HG02588 (cell line): ENCODE measurements at regions not wholly inside any gene's neighbourhood (a gene's known extent, or its start where the extent isn't known, plus 50 kb on each side); places are given as distances from the start of the nearest gene placed in this dataset.
"Not testable (repeated sequence)": the region's sequence is repeated elsewhere in the genome, so short reads cannot be mapped to it uniquely, and the experiment has no call there.

Experiments
- ATAC-seq: cut with Tn5 transposase; IDR thresholded peaks from one replicate; pipeline ENCODE4 v1.9.1; 2021; ENCODE audit warnings: mild to moderate bottlenecking, moderate library complexity; ENCODE audit not compliant: unreplicated experiment

DNA sequence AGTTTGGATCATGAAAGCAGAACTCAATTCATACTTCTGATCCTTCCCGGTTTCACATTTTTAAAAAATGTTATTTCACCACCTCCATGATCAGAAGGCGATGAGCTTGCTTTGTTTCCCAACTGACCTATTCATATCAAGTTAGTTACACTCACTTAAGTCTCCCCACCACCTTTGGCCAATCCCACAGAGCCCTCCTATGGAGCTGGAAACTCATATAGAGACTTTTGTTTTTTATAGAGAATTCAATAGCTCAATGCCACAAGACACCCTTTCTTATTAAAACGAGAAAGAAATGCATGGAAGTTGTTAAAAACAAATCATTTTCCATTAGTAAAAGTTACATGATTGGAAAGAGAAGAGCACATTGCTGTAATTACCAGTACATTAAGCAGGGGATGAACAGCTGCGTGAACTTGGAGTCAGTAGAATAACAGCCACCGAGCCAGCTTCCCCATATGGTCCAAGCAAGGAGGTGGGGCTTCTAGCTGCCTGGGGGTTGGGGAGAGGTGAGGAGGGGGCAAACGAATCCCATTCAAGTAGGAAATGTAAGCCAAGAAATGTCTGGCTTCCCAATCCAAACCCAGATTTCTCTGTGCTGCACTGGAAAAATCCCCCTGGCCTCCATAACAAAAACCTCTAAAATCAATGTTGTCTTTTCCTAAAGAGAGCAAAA lies 614.5 kb downstream of the IRS1 start:
- no peak for ATAC-seq

DNA sequence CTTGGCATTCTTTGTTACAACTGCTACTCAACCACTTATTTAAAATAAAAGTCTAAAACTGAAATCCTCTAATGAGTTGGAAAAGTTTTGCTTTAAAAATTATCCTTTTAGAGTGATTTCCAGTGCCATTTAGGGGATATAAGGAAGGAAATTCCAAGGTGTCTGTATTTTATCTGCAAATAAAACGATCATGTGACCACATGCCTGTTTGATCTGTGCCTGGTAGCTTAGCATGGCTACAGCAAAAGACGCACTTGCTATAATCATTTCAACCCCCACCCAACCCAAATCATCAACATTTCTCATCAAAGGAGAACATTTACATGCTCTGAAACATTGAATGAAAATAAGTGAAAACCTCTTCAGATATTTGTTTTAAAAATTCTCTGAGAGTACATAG lies 615.1 kb downstream of the IRS1 start:
- no peak for ATAC-seq

DNA sequence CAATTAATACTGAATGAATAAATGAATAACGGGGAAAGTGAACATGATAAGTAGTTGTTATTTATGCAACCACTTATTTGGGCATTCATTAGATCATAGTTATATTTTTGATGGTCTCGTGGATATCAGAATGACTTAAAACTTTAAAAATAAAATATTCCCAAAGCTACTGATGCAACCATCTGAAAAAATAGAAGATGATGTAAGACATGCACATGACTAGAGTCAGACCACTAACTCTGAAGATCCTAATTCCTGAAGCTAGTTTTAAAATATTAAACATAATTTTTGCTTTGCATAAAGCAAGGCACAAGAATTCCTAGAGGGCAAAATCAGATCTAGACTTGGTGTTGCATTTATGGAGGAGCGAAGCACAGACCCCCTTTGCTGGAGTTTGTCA lies 616.1 kb downstream of the IRS1 start:
- no peak for ATAC-seq

DNA sequence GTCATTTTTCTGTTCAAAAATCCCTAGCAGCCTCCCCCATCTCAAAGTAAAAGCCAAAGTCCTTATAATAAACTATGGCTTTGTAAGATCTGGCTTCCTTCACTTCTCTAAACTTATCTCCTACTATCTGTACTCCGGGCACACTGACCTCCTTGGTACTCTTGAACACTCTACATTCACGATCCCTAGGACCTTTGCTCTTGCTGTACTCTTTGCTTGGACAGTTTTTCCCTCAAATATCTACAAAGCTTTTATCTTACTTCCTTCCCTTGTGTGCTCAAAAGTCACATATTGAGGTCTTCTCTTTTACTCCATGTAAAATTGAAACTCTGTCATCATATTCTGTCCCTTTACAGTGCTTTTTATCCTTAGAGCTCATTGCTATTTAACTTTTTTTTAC lies 616.6 kb downstream of the IRS1 start:
- ATAC-seq, result no peak

DNA sequence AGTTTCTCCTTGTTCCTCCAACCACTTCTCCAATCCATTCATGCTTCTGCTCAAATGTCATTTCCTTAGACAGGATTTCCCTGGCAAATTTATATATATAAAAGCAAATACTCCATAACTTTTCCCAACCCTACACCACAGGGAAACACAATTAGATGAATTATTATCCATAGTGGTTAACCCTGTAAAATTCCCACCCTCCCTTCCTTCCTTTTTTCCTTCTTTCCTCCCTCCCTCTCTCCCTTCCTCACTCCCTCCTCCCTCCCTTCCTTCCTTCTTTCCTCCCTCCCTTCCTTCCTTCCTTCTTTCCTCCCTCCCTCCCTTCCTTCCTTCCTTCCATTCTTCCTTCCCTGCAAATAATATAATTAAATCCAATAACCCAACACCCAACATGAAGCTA lies 617.7 kb downstream of the IRS1 start:
- ATAC-seq, result no peak

DNA sequence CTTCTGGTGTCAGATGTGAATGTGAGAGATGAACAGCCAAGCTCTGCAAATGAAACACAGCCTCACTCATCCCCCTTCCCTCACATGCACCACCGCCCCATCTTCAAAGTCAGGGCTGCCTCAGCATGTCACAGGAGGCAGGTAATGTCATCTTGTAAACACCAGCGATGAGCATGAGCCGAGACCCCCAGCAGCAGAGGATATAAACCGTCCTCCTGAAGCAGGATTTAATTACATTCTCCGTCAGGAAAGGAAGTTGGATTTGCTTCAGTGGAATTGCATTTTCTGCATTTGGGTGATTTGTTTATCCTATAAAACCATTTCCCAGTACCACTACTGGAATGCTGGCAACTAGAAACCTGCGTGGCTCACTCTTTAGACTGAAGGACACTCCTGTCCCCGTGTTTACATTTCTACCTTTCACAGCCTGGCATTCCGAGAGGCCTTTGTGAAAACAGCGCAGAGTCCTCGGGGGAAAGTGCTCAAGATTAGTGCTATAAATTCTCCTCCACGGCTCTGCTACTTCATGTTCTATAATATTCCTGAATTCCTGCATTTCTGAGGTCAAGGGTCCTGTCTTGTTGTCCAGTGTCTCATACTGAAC lies 619.2 kb downstream of the IRS1 start:
- ATAC-seq, result no peak

DNA sequence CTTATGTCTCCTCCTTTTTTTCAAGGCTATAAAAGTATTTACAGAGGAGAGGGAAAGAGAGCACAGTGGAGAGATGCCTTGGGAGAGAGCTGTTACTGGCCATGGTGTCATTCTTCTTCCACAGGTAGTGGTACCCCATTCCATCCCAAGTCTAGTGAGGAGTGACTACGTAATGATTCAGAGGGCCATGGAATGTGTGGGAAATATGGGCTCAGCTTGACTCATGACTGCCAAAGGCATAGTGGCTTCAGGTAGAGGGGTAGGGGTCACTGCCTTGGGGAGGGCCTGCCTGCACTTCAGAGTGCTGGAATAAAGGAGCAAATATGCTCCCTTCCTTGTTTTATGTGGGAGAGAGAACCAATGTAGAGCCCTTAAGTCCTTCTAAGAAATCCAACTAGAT lies 620.6 kb downstream of the IRS1 start:
- no peak for ATAC-seq

DNA sequence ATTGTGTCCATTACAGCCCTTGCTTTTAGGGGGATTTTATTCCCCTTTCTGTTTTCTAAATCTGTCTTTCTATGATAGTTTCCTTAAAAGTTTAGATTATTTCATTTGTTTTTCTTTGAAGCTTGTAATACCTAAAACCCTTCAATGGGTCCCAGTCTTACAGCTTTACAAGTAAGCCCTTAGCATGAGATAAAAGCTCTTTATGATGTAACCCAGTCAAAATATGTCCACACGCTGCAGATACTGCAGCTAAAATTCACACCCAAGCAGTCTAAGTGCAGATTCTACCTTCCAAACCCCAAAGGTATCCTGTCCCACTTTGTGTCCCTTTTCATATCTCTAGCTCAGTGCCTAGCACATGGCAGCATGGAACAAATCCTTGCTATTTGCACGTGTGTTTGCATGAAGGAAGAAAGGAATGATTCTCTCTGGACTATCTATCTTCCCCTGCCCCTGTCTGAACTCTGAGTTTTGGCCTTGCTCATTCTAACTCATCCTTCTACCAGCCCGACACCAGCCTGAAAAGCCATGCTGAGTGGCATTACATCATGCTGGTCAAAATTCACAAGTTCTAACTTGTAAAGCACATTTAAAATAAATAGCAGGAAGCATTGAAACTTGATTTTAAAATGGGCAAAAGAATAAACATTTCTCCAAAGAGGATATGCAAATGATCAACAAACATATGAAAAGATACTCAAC lies 623.2 kb downstream of the IRS1 start:
- no peak for ATAC-seq

DNA sequence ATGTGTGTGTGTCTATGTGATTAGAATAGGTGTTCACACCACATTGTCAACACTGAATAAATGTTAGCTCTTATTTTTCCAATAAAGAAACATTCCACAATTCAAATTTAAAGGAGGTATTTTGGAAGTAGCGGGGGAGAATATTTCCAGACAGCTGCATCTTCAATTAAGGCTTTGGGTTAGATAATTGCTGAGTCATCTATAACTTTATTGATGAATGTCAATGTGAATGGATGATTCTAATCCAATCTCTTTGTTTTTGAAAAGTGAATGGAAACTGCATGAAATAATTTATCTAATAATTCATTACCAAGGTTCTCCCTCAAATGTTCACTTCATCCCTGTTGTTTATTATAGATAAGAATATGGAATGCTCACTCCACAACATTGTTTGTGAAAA lies 625.2 kb downstream of the IRS1 start:
- ATAC-seq, result no peak

DNA sequence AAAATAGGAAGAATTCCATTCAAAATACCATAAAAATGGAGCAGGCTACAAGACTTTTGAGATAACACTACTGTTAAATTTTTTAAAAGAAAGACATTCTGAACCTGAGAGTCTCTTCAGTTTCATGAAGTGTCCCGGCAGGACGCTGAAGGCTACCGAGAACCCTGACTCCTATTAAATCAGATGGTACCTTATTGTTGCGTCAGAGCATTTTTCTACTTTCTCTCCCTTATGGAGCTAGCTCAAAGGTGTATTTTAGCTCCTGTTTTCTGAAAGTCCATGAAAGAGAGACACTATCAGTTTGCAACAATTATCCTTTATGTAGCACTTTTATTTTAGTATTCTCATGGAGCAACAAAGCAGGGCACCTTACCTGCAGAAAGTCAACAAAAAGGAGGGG lies 626.7 kb downstream of the IRS1 start:
- no peak for ATAC-seq

DNA sequence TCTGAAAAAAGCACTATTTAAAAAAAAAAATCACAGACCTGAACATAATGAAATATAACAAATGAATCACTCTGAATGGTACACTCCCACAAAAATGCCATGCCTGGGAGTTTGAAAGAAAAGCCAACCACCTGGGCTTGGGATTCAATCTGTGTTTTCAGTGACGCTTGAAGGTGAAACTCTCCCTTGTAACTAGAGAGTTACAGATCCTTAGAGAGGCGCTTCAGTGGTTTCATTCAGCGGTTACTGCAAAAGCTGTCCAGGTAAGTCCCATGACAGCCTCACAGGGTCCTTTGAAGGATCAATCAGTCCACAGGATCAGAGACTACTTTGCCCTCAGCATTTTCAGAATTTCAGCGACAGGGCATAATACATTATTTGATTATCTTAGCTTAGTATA lies 627.3 kb downstream of the IRS1 start:
- no peak for ATAC-seq

DNA sequence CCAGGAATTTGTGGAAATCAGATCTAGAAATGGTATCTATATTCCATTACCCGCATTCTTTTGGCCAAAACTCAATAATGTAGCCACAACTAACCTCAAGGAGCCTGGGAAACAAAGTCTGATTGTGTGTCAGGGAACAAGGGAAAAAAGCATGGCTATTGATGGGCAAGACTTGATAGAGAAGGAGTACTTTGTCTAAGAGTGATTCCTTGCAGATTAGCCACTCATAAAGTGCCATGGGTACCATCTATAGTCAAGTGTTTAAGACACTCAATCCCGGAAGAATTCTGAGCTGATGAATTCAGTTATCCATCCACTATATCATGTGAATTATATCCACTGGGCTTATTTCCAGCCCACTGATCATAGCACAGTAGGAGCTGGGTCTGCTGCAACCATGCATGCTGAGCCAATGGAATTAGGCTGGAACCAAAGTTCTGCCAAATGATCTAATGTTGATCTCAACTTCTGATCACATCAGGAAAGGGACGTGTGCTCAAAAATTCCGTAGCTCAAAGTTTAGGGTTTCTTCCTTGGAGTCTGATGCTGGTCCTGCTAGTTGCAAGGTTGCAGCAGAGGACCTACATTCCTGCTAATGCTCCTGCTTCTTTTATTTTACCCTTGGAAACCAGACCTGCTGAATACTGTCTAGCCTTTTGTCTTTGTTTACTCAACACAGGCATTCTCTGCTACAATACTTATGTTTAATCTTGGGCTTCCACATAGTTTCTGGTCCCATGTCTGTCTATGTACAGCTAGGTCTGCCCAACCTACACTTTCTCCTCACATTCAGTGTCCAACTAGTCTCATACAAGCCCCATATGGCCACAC lies 629.7 kb downstream of the IRS1 start:
- no peak for ATAC-seq

DNA sequence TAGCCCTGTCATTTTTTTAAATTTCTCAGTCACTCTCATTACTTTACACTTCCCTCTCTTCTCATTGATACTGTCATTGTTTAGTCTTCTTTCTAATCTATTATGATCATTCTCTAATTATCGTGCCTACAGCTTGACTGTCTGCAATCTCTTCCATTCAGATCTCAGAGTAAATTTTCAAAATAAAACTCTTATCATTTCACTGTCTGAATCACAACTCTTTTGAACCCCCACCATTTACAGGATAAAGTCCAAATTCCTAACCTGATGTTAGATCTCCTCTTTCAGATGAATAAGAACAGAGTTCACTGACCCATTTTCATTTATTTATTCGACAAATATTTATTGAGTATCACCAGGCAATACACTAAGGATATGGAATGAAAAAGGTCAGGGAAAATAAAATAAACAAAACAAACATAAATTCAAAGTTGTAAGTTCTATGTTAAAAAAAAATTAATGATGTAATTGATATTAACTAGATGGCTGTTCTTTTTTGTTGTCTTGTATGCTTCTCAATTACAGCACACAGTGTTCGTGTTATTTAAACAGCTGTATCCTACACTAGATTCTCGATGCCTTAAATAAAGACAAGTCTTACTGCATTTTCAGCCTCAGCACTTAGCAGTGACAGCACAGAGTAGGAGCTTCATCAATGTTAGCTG lies 631.0 kb downstream of the IRS1 start:
- no peak for ATAC-seq

DNA sequence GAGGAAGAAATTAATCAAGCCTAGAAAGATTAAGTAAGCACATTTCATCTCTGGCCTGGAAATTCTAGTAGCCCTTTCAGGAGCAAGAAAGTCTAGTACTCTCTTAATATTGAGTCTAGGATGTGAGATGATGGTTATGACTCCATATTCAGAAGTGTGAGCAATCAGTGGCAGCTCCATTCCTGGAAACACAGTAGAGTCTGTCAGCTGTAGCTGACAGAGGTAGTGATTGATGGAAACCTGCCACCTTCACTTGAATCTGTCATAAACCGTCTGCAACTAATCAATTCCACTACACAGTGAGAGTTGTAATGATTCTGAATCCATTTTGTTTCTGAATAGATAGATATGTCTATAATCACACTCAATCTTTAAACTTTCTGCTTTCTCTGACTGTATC lies 635.1 kb downstream of the IRS1 start:
- no peak for ATAC-seq

DNA sequence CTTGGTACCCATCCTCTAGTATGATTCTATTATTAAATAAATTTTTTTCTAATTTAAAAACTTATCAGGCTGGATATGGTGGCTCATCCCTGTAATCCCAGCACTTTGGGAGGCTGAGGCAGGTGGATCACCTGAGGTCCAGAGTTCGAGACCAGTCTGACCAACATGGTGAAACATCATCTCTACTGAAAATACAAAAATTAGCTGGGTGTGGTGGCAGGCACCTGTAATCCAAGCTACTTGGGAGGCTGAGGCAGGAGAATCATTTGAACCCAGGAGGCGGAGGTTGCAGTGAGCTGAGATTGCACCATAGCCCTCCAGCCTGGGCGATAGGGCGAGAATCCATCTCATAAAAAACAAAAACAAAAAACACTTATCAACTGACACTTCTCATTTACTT lies 639.0 kb downstream of the IRS1 start:
- not testable (repeated sequence) for ATAC-seq

DNA sequence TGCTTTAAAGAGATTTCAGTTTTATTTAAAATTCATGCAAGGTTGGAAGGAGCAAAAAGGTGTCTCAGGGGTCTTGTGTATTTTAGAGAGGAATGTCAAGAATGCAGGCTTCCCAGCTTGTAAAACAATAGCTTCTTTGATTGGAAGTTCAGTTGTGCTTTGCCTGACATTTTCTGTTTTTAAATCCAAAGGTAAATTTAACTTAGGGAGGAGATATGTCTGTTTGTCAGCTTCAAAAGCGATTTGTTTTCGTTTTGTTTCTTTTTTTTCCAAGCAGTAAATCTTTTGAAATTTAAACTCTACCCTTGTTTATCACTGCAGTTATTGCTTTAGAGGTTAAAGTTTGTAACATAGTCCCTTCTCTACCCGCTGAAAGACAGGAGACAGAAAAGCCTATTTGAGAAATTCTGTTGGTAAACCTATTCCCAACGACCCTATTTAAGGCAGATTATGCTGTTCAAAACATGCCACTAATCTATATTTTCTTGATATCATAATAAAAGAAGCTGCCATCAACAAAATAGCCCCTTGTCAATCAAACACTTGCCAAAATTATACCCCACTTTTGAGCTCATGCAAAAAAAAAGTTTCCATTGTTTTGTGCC lies 639.6 kb downstream of the IRS1 start:
- ATAC-seq, result no peak

DNA sequence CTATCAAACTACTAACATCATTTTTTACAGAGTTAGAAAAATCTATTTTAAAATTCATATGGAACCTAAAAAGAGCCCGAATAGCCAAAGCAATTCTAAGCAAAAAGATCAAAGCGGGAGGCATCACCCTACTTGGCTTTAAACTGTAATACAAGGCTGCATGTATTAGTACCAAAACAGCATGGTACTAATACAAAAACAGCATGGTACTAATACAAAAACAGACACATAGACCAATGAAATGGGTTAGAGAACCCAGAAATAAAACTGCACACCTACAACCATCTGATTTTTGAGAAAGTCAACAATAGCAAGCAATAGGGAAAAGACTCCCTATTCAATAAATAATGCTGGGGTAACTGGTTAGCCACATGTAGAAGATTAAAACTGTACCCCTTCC lies 640.7 kb downstream of the IRS1 start:
- ATAC-seq, result no peak

DNA sequence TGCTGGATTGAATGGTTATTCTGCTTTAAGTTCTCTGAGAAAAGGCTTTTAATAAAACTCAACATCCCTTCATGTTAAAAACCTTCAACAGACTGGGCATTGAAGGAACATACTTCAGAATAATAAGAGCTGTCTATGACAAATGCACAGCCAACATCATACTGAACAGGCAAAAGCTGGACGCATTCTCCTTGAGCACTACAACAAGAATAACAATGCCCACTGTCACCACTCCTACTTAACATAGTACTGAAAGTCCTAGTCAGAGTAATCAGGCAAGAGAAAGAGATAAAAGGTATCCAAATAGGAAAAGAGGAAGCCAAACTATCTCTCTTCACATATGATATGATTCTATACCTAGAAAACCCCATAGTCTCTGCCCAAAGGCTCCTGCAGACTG lies 641.4 kb downstream of the IRS1 start:
- no peak for ATAC-seq

DNA sequence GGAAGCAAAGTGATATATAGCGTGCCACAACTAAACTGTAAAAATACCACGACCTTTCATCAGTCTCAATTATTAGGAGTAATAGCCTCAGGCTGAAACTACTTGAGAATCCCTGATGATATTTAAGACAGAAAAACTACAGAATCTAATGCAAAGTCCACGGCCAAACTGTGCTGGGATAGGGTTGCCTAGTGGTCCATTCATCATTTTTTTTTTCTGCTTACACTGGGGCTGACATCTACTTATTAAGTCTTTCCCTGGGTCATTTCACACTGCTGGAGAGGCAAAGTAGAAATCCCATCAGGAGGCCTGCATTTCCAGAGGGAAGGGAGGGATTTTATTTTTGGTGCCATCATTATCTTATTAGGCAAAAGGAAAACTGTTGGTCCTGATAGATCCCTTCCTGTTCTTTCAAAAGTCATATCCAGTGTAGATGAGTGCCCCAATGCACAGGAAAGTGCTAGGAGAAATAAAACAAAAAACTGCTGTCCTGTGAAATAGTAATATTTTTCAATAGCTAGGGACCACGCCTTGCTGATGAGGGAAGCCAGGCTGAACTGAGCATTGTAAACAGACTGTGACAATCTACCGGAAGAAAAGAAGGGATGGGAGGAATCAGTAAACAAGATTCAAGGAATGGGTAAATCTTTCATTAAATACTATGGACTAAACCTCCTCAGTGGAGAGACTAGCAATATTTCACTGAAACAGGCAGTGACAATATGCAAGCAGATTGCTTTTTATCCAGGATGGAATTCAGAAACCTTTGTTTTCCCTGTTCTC lies 644.3 kb downstream of the IRS1 start:
- no peak for ATAC-seq

DNA sequence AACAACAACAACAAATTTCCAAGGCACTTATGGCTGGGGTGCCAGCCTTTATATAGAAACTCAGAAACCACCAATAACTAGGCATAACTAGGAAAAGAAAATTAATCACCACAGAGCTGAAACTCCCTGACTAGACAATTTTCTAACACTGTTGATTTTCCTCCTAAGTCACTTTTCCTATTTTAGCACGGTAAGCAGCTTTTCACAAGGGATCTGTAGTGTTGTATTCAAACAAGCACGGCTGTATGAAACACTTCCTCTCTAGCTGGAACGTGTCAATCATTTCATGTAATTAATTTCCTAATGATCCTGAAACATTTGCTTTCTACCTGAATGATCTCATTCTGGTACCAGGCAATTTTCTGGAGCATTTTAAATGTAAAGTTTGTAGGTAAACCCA lies 645.0 kb downstream of the IRS1 start:
- ATAC-seq, result no peak
